Myocyte (in vitro differentiated cells): ENCODE measurements at regions not wholly inside any gene's neighbourhood (a gene's known extent, or its start where the extent isn't known, plus 50 kb on each side); places are given as distances from the start of the nearest gene placed in this dataset.
A peak's percentile ranks its signal among the peaks of the same experiment; 100 is the strongest.
"Not testable (repeated sequence)": the region's sequence is repeated elsewhere in the genome, so short reads cannot be mapped to it uniquely, and the experiment has no call there.

Source experiments
- DNase-seq: peaks from one replicate; pipeline ENCODE4 v3.0.0-alpha.2; 2012; ENCODE audit warnings: low read depth

GRCh38 chr20:1845163-1845523 lies 50.1 kb upstream of the SIRPA start:
- DNase-seq, result no peak

GRCh38 chr20:1844325-1845162 lies 50.7 kb upstream of the SIRPA start:
- DNase-seq, result no peak

GRCh38 chr20:1842281-1842680 lies 52.9 kb upstream of the SIRPA start:
- DNase-seq, result no peak

- no peak for DNase-seq
Measured at GRCh38 chr20:1841554-1842140, 53.6 kb upstream of the SIRPA start.

GRCh38 chr20:1840817-1841553 lies 54.2 kb upstream of the SIRPA start:
- no peak for DNase-seq

GRCh38 chr20:1839376-1840317 lies 55.6 kb upstream of the SIRPA start:
- DNase-seq, result not testable (repeated sequence)

- no peak for DNase-seq
Measured at GRCh38 chr20:1838556-1839279, 56.5 kb upstream of the SIRPA start.

GRCh38 chr20:1835186-1836035 lies 59.8 kb upstream of the SIRPA start:
- no peak for DNase-seq

GRCh38 chr20:1833728-1834726 lies 61.2 kb upstream of the SIRPA start:
- DNase-seq, result no peak

- DNase-seq, result no peak
Measured at GRCh38 chr20:1833216-1833615, 62.0 kb upstream of the SIRPA start.

- no peak for DNase-seq
Measured at GRCh38 chr20:1832634-1833033, 62.6 kb upstream of the SIRPA start.

- DNase-seq, result peak; percentile 64
Measured at GRCh38 chr20:1831606-1832005, 63.6 kb upstream of the SIRPA start.

- no peak for DNase-seq
Measured at GRCh38 chr20:1831096-1831495, 64.1 kb upstream of the SIRPA start.

- DNase-seq, result peak; percentile 99
Measured at GRCh38 chr20:1830240-1830639, 65.0 kb upstream of the SIRPA start.

GRCh38 chr20:1829531-1829930 lies 65.7 kb upstream of the SIRPA start:
- DNase-seq, result no peak

GRCh38 chr20:1828786-1829131 lies 66.4 kb upstream of the SIRPA start:
- no peak for DNase-seq

GRCh38 chr20:1827974-1828785 lies 67.0 kb upstream of the SIRPA start:
- no peak for DNase-seq
